HCT116 (cell line): ENCODE measurements at regions not wholly inside any gene's neighbourhood (a gene's known extent, or its start where the extent isn't known, plus 50 kb on each side); places are given as distances from the start of the nearest gene placed in this dataset.

Experiments
- ATAC-seq: fragments of 200-7000 bp; cut with Tn5 transposase; 2 replicates; pipeline ENCODE4 v1.9.1; 2020; ENCODE audit warnings: mild to moderate bottlenecking, moderate library complexity
- BruUV-seq: library from RNA; stranded (reverse); fragments of 400-500 nt; replicated peaks from 2 replicates; lab custom pipeline; 2021; lab: Mats Ljungman, UMichigan
- CTCF ChIA-PET: fragments of 300-600 bp; sonication (Branson Sonifier 250); formaldehyde crosslinking; loops from one replicate; lab custom pipeline; 2021; ENCODE audit warnings: antibody characterized with exemption; lab: Charles Lee
- POLR2A ChIA-PET: fragments of 300-600, 350-600 bp; sonication (Branson Sonifier 250); formaldehyde crosslinking; loops from one replicate; lab custom pipeline; 2021; ENCODE audit warnings: antibody characterized with exemption; lab: Charles Lee
- RAD21 ChIA-PET, 2 experiments: fragments of 300-600 bp; sonication (Branson Sonifier 250); formaldehyde crosslinking; loops; one replicate each; lab custom pipeline; 2023; ENCODE audit warnings: low total read pairs in 2 of 2; ENCODE audit not compliant: uncharacterized antibody in 2 of 2, unreplicated experiment in 2 of 2, low non-redundant PET in 1 of 2; lab: Charles Lee
- DNase-seq: peaks from one replicate; pipeline ENCODE4 v3.0.0-alpha.2; 2010; ENCODE audit warnings: low read depth, low spot score
- H2AFZ ChIP-seq: fragments of 200-600 bp; shearing (Covaris generic), sonication (generic); 2 replicates; pipeline ENCODE4 v1.6.1; 2017; ENCODE audit warnings: low read depth, mixed run types, mixed read lengths, antibody characterized with exemption, low read length; ENCODE audit not compliant: poor library complexity, severe bottlenecking
- H3K27ac ChIP-seq: 2 replicates; pipeline ENCODE4 v1.5.1; 2012; ENCODE audit warnings: low read depth, low read length
- H3K27me3 ChIP-seq: fragments of 200-600 bp; sonication (generic); 2 replicates; pipeline ENCODE4 v1.6.1; 2016; ENCODE audit warnings: mixed run types, low read length, mixed read lengths; ENCODE audit not compliant: insufficient read depth
- H3K36me3 ChIP-seq, 2 experiments: fragments of 200-500 bp in 1 of 2; fragments of 200-600 bp in 1 of 2; sonication (Bioruptor generic) in 1 of 2; sonication (generic) in 1 of 2; 2 replicates each; pipeline versions ENCODE4 v1.5.1 to v1.6.1; 2014 to 2016; ENCODE audit warnings: low read length in 2 of 2, inconsistent platforms in 1 of 2, mixed read lengths in 1 of 2, mixed run types in 1 of 2; ENCODE audit not compliant: insufficient read depth in 2 of 2, control insufficient read depth in 1 of 2
- H3K4me1 ChIP-seq, 2 experiments: fragments of 200-600 bp in 1 of 2; sonication (generic) in 1 of 2; 2 replicates each; pipeline versions ENCODE4 v1.5.1 to v1.6.1; 2012 to 2017; ENCODE audit warnings: low read length in 2 of 2, inconsistent platforms in 1 of 2, mild to moderate bottlenecking in 1 of 2, mixed read lengths in 1 of 2, mixed run types in 1 of 2, moderate library complexity in 1 of 2; ENCODE audit not compliant: insufficient read depth in 2 of 2, control insufficient read depth in 1 of 2
- H3K4me2 ChIP-seq: fragments of 200-600 bp; sonication (generic); 2 replicates; pipeline ENCODE4 v1.6.1; 2017; ENCODE audit warnings: mixed run types, low read length, mixed read lengths
- H3K4me3 ChIP-seq, 2 experiments: fragments of 200-600 bp in 1 of 2; sonication (generic) in 1 of 2; replicated peaks in 1 of 2; 2 replicates each; pipeline ENCODE4 v1.5.1; 2011 to 2016; ENCODE audit warnings: low read length in 2 of 2, control low read depth in 1 of 2, low read depth in 1 of 2, mild to moderate bottlenecking in 1 of 2, mixed read lengths in 1 of 2, mixed run types in 1 of 2
- H3K79me2 ChIP-seq: fragments of 200-600 bp; sonication (generic); 2 replicates; pipeline ENCODE4 v1.6.1; 2017; ENCODE audit warnings: mild to moderate bottlenecking, mixed run types, low read length, moderate library complexity, mixed read lengths; ENCODE audit not compliant: insufficient read depth
- H3K9ac ChIP-seq: fragments of 200-600 bp; sonication (generic); 2 replicates; pipeline ENCODE4 v1.6.1; 2016; ENCODE audit warnings: low read length, mixed read lengths
- H3K9me2 ChIP-seq: fragments of 200-600 bp; sonication (generic), shearing (Covaris generic); 2 replicates; pipeline ENCODE4 v1.6.1; 2017; ENCODE audit warnings: mixed run types, mild to moderate bottlenecking, moderate library complexity; ENCODE audit not compliant: insufficient read depth
- H3K9me3 ChIP-seq, 2 experiments: fragments of 200-500 bp in 1 of 2; fragments of 200-600 bp in 1 of 2; sonication (Bioruptor generic) in 1 of 2; sonication (generic) in 1 of 2; 2 replicates each; pipeline ENCODE4 v1.6.1; 2014 to 2017; ENCODE audit warnings: low read length in 2 of 2, mixed read lengths in 2 of 2, inconsistent platforms in 1 of 2, low read depth in 1 of 2, mild to moderate bottlenecking in 1 of 2, mixed run types in 1 of 2, moderate library complexity in 1 of 2; ENCODE audit not compliant: control insufficient read depth in 1 of 2, insufficient read depth in 1 of 2
- H4K20me1 ChIP-seq: fragments of 200-600 bp; sonication (generic), shearing (Covaris generic); 2 replicates; pipeline ENCODE4 v1.6.1; 2017; ENCODE audit warnings: mixed run types, mild to moderate bottlenecking, moderate library complexity; ENCODE audit not compliant: insufficient read depth
- ATF3 ChIP-seq: IDR thresholded peaks from 2 replicates; pipeline ENCODE4 v1.6.1; 2012
- CTCF ChIP-seq, 3 experiments: fragments of 200-600 bp in 1 of 3; sonication (generic) in 1 of 3; IDR thresholded peaks in 2 of 3; conservative IDR thresholded peaks in 1 of 3; 2 replicates each; pipeline ENCODE4 v1.5.1; 2012 to 2017; ENCODE audit warnings: low read depth in 2 of 3, low read length in 2 of 3, antibody characterized with exemption in 1 of 3, borderline replicate concordance in 1 of 3, control low read depth in 1 of 3, mild to moderate bottlenecking in 1 of 3, mixed read lengths in 1 of 3, mixed run types in 1 of 3, moderate library complexity in 1 of 3; ENCODE audit not compliant: insufficient read depth in 1 of 3
- ELF1 ChIP-seq: IDR thresholded peaks from 2 replicates; pipeline ENCODE4 v1.6.1; 2012; ENCODE audit warnings: low read depth, borderline replicate concordance
- EZH2 ChIP-seq: fragments of 200-600 bp; sonication (generic); IDR thresholded peaks from 2 replicates; pipeline ENCODE4 v1.6.1; 2017; ENCODE audit warnings: antibody characterized with exemption, mixed run types
- EZH2phosphoT487 ChIP-seq: fragments of 200-600 bp; IDR thresholded peaks from 2 replicates; pipeline ENCODE4 v1.6.1; 2018; ENCODE audit warnings: antibody characterized with exemption, borderline replicate concordance
- JUND ChIP-seq: IDR thresholded peaks from 2 replicates; pipeline ENCODE4 v1.6.1; 2012
- MAX ChIP-seq: IDR thresholded peaks from 2 replicates; pipeline ENCODE4 v1.6.1; 2012
- POLR2A ChIP-seq: IDR thresholded peaks from 2 replicates; pipeline ENCODE4 v1.7.0; 2011; ENCODE audit warnings: borderline replicate concordance; ENCODE audit not compliant: insufficient read depth, insufficient read length; ENCODE audit errors: extremely low read depth
- POLR2AphosphoS5 ChIP-seq: IDR thresholded peaks from 2 replicates; pipeline ENCODE4 v1.6.1; 2011; ENCODE audit warnings: mild to moderate bottlenecking, low read depth, low read length, moderate library complexity
- RAD21 ChIP-seq: IDR thresholded peaks from 2 replicates; pipeline ENCODE4 v1.6.1; 2012; ENCODE audit warnings: low read depth, mild to moderate bottlenecking
- REST ChIP-seq: IDR thresholded peaks from 2 replicates; pipeline ENCODE4 v1.6.1; 2012; ENCODE audit warnings: low read depth
- SIN3A ChIP-seq: IDR thresholded peaks from 2 replicates; pipeline ENCODE4 v1.6.1; 2012; ENCODE audit warnings: low read depth
- SP1 ChIP-seq: IDR thresholded peaks from 2 replicates; pipeline ENCODE4 v1.6.1; 2012; ENCODE audit warnings: low read depth
- SRF ChIP-seq: IDR thresholded peaks from 2 replicates; pipeline ENCODE4 v1.6.1; 2012; ENCODE audit warnings: low read depth
- TCF7L2 ChIP-seq: IDR thresholded peaks from 2 replicates; pipeline ENCODE4 v1.7.0; 2011; ENCODE audit warnings: borderline replicate concordance, inconsistent platforms; ENCODE audit not compliant: insufficient read depth, insufficient read length; ENCODE audit errors: extremely low read depth
- YY1 ChIP-seq: IDR thresholded peaks from 2 replicates; pipeline ENCODE4 v1.6.1; 2011; ENCODE audit warnings: low read length, low read depth, moderate library complexity, mild to moderate bottlenecking; ENCODE audit not compliant: insufficient replicate concordance; ENCODE audit errors: extremely low read depth
- ZFX ChIP-seq: fragments of 450-650 bp; IDR thresholded peaks from 2 replicates; pipeline ENCODE4 v1.6.1; 2017
- ZNF274 ChIP-seq: fragments of 200-500 bp; sonication (Bioruptor generic); IDR thresholded peaks from 2 replicates; pipeline ENCODE4 v1.6.1; 2014; ENCODE audit warnings: mild to moderate bottlenecking, low read depth, low read length, inconsistent platforms
- intact Hi-C: fragments of 100-400 bp; cut with micrococcal nuclease; formaldehyde crosslinking; loops from 2 replicates; pipeline ENCODE4 v1.10.0; 2022

GRCh38 chr17:33769066-33769465 is 476.0 kb upstream of the ASIC2 start (continued):
- TF ChIP-seq POLR2A = no peak
- no peak for TF ChIP-seq ELF1
- no peak for TF ChIP-seq CTCF (IDR thresholded peaks at IDR 0.05 in 2 of 3, conservative IDR thresholded peaks at IDR 0.05 in 1 of 3; ENCODE audit: borderline replicate concordance in 1 of 3, insufficient read depth in 1 of 3, low read depth in 2 of 3, low read length in 2 of 3)
- no peak for TF ChIP-seq SRF
- no peak for TF ChIP-seq JUND
- no peak for TF ChIP-seq MAX
- no peak for TF ChIP-seq ATF3
- no peak for TF ChIP-seq RAD21
- no peak for TF ChIP-seq EZH2

- H4K20me1 ChIP-seq = no peaks in the 10 kb centered on the region
- H3K4me3 ChIP-seq = no peak overlapping the region
- H3K9me2 ChIP-seq = no peaks in the 10 kb centered on the region
- no peaks in the 10 kb centered on the region for H3K36me3 ChIP-seq
- H3K4me1 ChIP-seq = no peaks in the 10 kb centered on the region
- no peaks in the 10 kb centered on the region for H3K79me2 ChIP-seq
- ChIA-PET CTCF (no interaction called here), RAD21 (no interaction called here), POLR2A (no interaction called here)
- no peak overlapping the region for H3K27ac ChIP-seq
- ATAC-seq = no peak
- no TSS peak for BruUV-seq
- intact Hi-C loops = no loop called here
- no peak overlapping the region for H3K4me2 ChIP-seq
- no peaks in the 10 kb centered on the region for H3K27me3 ChIP-seq
- H3K9me3 ChIP-seq = no peaks in the 10 kb centered on the region; a peak in 1 of 4 replicates
- no peak overlapping the region for H3K9ac ChIP-seq
- no peak for TF ChIP-seq EZH2
- TF ChIP-seq SRF = no peak
- TF ChIP-seq ZNF274 = no peak
- TF ChIP-seq EZH2phosphoT487 = no peak
- TF ChIP-seq POLR2A = no peak
- no peak for TF ChIP-seq REST
- no peak for TF ChIP-seq ZFX
- TF ChIP-seq YY1 = no peak
- TF ChIP-seq JUND = no peak
- TF ChIP-seq ATF3 = no peak
- TF ChIP-seq RAD21 = no peak
- TF ChIP-seq SP1 = no peak
- no peak for TF ChIP-seq ELF1
- no peak for TF ChIP-seq MAX
- no peak for TF ChIP-seq SIN3A
- TF ChIP-seq POLR2AphosphoS5 = no peak
- TF ChIP-seq TCF7L2 = no peak
- DNase-seq = no peak
- no peak overlapping the region for H2AFZ ChIP-seq
Measured at GRCh38 chr17:33776304-33776703, 478.8 kb upstream of the CCL2 start.
